Colonic mucosa (tissue), 4 donors: ENCODE measurements at regions not wholly inside any gene's neighbourhood (a gene's known extent, or its start where the extent isn't known, plus 50 kb on each side); places are given as distances from the start of the nearest gene placed in this dataset.
A peak's percentile ranks its signal among the peaks of the same experiment; 100 is the strongest.

Experiments used
- DNase-seq: peaks from one replicate; pipeline ENCODE4 v3.0.0-alpha.2; 2020
- H3K27ac ChIP-seq: fragments of 200-600 bp; one replicate; pipeline ENCODE4 v1.8.0; 2021
- H3K27me3 ChIP-seq: fragments of 200-600 bp; one replicate; pipeline ENCODE4 v1.8.0; 2021
- H3K36me3 ChIP-seq: fragments of 200-600 bp; one replicate; pipeline ENCODE4 v1.8.0; 2021
- H3K4me1 ChIP-seq: fragments of 200-600 bp; one replicate; pipeline ENCODE4 v1.8.0; 2021; ENCODE audit warnings: mild to moderate bottlenecking
- H3K4me3 ChIP-seq: fragments of 200-600 bp; one replicate; pipeline ENCODE4 v1.8.0; 2021
- H3K9ac ChIP-seq, 2 donors: one replicate each; pipeline ENCODE4 v1.7.0; 2013; ENCODE audit warnings: control low read depth in 2 of 2, low read depth in 2 of 2, low read length in 2 of 2
- H3K9me3 ChIP-seq: fragments of 200-600 bp; one replicate; pipeline ENCODE4 v1.8.0; 2021
- intact Hi-C: fragments of 100-400 bp; cut with DNase I; formaldehyde crosslinking; loops from one replicate; pipeline ENCODE4 v1.14.1; 2022
- TF ChIP-seq, protein P1 (sequence below): fragments of 200-600 bp; IDR thresholded peaks from one replicate; pipeline ENCODE4 v1.8.0; 2022; ENCODE audit warnings: antibody characterized with exemption, mild to moderate bottlenecking
- donor health status: healthy.
- donor health status: DM: no; HTN: no; CAD: no.
- donor health status: DM: no; HTN: no; CAD: no.

DNA sequence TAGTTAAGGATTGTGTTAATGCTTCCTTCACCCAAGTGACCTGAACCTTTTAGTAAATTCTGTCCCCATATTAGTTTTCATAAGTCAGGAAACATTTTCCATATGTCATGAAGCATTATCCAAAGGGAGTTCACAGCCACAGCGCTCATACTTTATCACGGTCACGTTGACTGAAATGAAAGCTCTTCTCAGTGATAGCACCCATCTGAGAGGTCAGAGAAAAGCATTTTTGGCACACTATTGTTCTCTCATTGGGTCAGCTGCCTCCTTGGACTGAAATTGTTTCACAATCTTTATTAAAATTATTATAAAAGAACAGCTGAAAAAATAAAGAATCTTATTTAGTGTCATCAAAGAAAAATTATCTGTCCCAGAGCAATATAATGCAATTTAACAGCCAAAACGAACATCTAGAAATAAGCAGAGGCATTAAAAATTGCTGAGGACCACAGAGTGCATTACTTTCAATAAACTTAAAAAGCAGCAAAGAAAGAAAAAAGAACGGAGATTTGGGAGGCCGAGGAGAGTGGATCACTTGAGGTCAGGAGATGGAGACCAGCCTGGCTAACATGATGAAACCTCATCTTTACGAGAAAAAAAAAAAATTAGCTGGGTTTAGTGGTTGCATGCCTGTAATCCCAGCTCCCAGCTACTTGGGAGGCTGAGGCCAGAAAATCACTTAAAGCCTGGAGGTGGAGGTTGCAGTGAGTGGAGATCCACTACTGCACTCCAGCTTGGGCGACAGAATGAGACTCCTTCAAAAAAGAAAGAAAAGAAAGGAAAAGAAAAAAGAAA, 680.8 kb upstream of the FAM241A start:
- Histone ChIP-seq H3K9me3 (no peaks in the 10 kb centered on the region), H3K4me3 (no peak overlapping the region), H3K27ac (no peak overlapping the region), H3K27me3 (no peaks in the 10 kb centered on the region), H3K9ac (no peak overlapping the region), H3K4me1 (no peaks in the 10 kb centered on the region), H3K36me3 (no peaks in the 10 kb centered on the region)
- intact Hi-C loops: no loop called here
- TF ChIP-seq, protein P1, sequence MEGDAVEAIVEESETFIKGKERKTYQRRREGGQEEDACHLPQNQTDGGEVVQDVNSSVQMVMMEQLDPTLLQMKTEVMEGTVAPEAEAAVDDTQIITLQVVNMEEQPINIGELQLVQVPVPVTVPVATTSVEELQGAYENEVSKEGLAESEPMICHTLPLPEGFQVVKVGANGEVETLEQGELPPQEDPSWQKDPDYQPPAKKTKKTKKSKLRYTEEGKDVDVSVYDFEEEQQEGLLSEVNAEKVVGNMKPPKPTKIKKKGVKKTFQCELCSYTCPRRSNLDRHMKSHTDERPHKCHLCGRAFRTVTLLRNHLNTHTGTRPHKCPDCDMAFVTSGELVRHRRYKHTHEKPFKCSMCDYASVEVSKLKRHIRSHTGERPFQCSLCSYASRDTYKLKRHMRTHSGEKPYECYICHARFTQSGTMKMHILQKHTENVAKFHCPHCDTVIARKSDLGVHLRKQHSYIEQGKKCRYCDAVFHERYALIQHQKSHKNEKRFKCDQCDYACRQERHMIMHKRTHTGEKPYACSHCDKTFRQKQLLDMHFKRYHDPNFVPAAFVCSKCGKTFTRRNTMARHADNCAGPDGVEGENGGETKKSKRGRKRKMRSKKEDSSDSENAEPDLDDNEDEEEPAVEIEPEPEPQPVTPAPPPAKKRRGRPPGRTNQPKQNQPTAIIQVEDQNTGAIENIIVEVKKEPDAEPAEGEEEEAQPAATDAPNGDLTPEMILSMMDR: no peak
- DNase-seq: no peak

- Histone ChIP-seq H3K9ac (no peak overlapping the region), H3K4me3 (no peak overlapping the region), H3K4me1 (no peaks in the 10 kb centered on the region), H3K27me3 (no peaks in the 10 kb centered on the region), H3K36me3 (no peaks in the 10 kb centered on the region), H3K9me3 (no peaks in the 10 kb centered on the region), H3K27ac (no peak overlapping the region)
- no peak for DNase-seq
- TF ChIP-seq, protein P1: no peak
- intact Hi-C loops: no loop called here
Observed at GRCh38 chr4:111466811-111467604, 678.2 kb upstream of the FAM241A start.

DNA sequence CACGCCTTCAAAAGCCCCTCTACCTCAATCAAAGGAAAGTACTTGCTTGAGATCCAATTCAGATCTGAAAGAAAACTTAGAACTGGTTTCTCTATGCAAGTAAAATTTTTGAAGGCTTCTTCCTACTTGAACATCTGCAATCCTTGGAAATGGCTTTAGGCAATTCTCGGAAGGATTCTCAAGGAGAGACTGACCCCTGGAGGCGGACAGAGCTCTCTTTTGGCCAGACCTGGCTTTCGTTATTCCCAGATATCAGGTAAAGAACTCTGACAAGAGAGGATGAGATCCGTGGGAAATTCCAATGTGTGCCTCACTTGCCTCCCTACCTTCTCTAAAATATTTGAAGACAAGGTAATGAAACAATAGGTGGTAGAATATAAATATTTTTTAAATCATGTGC, 670.3 kb upstream of the FAM241A start:
- intact Hi-C loops: loop anchor here (10.0 kb wide), 1 partner anchor 200 kb away; no protein-coding TSS in a partner anchor
- H3K27ac ChIP-seq: no peak overlapping the region
- no peaks in the 10 kb centered on the region for H3K4me1 ChIP-seq
- peak; percentile 58 for DNase-seq
- H3K36me3 ChIP-seq: no peaks in the 10 kb centered on the region
- H3K9ac ChIP-seq: no peak overlapping the region
- TF ChIP-seq, protein P1: peak; percentile 42
- no peaks in the 10 kb centered on the region for H3K9me3 ChIP-seq
- no peak overlapping the region for H3K4me3 ChIP-seq
- no peaks in the 10 kb centered on the region for H3K27me3 ChIP-seq

DNA sequence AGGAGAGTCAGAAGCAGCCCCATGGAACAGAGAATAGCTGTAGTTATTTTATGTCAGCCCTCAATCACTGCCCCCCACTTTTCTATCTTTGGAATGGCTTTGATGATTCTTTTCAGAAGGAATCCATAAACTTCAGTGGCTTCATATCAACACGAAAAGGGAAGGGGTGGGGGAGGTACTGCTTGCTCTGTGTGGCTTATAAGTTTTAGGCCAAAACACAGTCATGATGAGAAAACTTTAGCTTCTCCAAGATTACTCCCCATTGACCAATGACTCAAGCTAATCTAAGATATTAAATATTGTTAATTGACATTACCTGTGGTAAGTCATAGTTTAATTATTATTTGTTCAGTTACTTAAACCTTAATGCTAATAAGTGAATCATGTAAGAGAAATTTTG, 669.6 kb upstream of the FAM241A start:
- DNase-seq: no peak
- H3K4me3 ChIP-seq: no peak overlapping the region
- no peak overlapping the region for H3K27ac ChIP-seq
- H3K27me3 ChIP-seq: no peaks in the 10 kb centered on the region
- H3K4me1 ChIP-seq: no peaks in the 10 kb centered on the region
- TF ChIP-seq, protein P1: no peak
- intact Hi-C loops: loop anchor here (10.0 kb wide), 1 partner anchor 201 kb away; no protein-coding TSS in a partner anchor
- no peak overlapping the region for H3K9ac ChIP-seq
- no peaks in the 10 kb centered on the region for H3K36me3 ChIP-seq
- no peaks in the 10 kb centered on the region for H3K9me3 ChIP-seq

- Histone ChIP-seq H3K9ac (no peak overlapping the region), H3K27ac (no peak overlapping the region), H3K27me3 (no peaks in the 10 kb centered on the region), H3K4me3 (no peak overlapping the region), H3K9me3 (no peaks in the 10 kb centered on the region), H3K4me1 (no peaks in the 10 kb centered on the region), H3K36me3 (no peaks in the 10 kb centered on the region)
- no peak for DNase-seq
- intact Hi-C loops: no loop called here
- TF ChIP-seq, protein P1: no peak
Observed at GRCh38 chr4:111480510-111480909, 664.7 kb upstream of the FAM241A start.
